Ishikawa (cell line): ENCODE measurements at regions not wholly inside any gene's neighbourhood (a gene's known extent, or its start where the extent isn't known, plus 50 kb on each side); places are given as distances from the start of the nearest gene placed in this dataset.

Source experiments
- CEBPB ChIP-seq: IDR thresholded peaks from 2 replicates; pipeline ENCODE4 v1.6.1; 2012
- CREB1 ChIP-seq: IDR thresholded peaks from 2 replicates; pipeline ENCODE4 v1.6.1; 2012; ENCODE audit warnings: low read depth
- EGR1 ChIP-seq: IDR thresholded peaks from 2 replicates; pipeline ENCODE4 v1.6.1; 2012
- EP300 ChIP-seq: IDR thresholded peaks from 2 replicates; pipeline ENCODE4 v1.6.1; 2012; ENCODE audit warnings: borderline replicate concordance
- FOXM1 ChIP-seq: IDR thresholded peaks from 2 replicates; pipeline ENCODE4 v1.6.1; 2012; ENCODE audit warnings: low read depth, borderline replicate concordance
- NFIC ChIP-seq: IDR thresholded peaks from 2 replicates; pipeline ENCODE4 v1.6.1; 2012
- RAD21 ChIP-seq: IDR thresholded peaks from 2 replicates; pipeline ENCODE4 v1.6.1; 2012; ENCODE audit warnings: low read depth
- TAF1 ChIP-seq: IDR thresholded peaks from 2 replicates; pipeline ENCODE4 v1.6.1; 2012; ENCODE audit warnings: low read depth, mild to moderate bottlenecking
- TCF12 ChIP-seq: IDR thresholded peaks from 2 replicates; pipeline ENCODE4 v1.6.1; 2012; ENCODE audit warnings: low read depth
- TEAD4 ChIP-seq: IDR thresholded peaks from 2 replicates; pipeline ENCODE4 v1.6.1; 2012
- YY1 ChIP-seq: IDR thresholded peaks from 2 replicates; pipeline ENCODE4 v1.6.1; 2012; ENCODE audit warnings: low read depth
- ZBTB7A ChIP-seq: IDR thresholded peaks from 2 replicates; pipeline ENCODE4 v1.6.1; 2012; ENCODE audit warnings: low read depth
- TF ChIP-seq, protein P1 (sequence below): IDR thresholded peaks from 2 replicates; pipeline ENCODE4 v1.6.1; 2012
- TF ChIP-seq, protein P2 (sequence below): IDR thresholded peaks from 2 replicates; pipeline ENCODE4 v1.6.1; 2012
- TF ChIP-seq, protein P3 (sequence below): IDR thresholded peaks from 2 replicates; pipeline ENCODE4 v1.6.1; 2012; ENCODE audit warnings: low read depth, mild to moderate bottlenecking

DNA sequence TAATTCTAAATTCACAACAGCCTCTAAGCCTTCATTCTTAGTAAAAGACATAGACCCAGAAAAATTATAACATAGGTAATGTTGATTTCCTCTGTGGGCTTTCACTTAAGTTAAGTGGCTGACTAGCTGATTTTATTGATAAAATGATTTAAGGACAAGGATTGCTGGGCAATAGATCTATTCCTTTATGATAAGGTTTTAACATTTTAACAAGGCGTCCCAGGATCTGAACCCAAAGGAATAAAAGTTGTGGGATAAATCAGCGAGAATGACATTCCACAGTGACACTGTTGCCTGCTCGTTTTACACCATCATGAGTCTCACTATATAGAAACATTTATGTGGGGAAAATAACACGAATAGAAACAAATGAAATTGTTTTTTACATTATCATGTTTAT, 1151.0 kb downstream of the ZPLD1 start:
- TF ChIP-seq TAF1: no peak
- TF ChIP-seq EGR1: no peak
- TF ChIP-seq, protein P1, sequence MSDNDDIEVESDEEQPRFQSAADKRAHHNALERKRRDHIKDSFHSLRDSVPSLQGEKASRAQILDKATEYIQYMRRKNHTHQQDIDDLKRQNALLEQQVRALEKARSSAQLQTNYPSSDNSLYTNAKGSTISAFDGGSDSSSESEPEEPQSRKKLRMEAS: no peak
- TF ChIP-seq RAD21: no peak
- TF ChIP-seq NFIC: no peak
- TF ChIP-seq, protein P2, sequence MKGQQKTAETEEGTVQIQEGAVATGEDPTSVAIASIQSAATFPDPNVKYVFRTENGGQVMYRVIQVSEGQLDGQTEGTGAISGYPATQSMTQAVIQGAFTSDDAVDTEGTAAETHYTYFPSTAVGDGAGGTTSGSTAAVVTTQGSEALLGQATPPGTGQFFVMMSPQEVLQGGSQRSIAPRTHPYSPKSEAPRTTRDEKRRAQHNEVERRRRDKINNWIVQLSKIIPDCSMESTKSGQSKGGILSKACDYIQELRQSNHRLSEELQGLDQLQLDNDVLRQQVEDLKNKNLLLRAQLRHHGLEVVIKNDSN: no peak
- no peak for TF ChIP-seq CREB1
- no peak for TF ChIP-seq EP300
- no peak for TF ChIP-seq YY1
- TF ChIP-seq, protein P3, sequence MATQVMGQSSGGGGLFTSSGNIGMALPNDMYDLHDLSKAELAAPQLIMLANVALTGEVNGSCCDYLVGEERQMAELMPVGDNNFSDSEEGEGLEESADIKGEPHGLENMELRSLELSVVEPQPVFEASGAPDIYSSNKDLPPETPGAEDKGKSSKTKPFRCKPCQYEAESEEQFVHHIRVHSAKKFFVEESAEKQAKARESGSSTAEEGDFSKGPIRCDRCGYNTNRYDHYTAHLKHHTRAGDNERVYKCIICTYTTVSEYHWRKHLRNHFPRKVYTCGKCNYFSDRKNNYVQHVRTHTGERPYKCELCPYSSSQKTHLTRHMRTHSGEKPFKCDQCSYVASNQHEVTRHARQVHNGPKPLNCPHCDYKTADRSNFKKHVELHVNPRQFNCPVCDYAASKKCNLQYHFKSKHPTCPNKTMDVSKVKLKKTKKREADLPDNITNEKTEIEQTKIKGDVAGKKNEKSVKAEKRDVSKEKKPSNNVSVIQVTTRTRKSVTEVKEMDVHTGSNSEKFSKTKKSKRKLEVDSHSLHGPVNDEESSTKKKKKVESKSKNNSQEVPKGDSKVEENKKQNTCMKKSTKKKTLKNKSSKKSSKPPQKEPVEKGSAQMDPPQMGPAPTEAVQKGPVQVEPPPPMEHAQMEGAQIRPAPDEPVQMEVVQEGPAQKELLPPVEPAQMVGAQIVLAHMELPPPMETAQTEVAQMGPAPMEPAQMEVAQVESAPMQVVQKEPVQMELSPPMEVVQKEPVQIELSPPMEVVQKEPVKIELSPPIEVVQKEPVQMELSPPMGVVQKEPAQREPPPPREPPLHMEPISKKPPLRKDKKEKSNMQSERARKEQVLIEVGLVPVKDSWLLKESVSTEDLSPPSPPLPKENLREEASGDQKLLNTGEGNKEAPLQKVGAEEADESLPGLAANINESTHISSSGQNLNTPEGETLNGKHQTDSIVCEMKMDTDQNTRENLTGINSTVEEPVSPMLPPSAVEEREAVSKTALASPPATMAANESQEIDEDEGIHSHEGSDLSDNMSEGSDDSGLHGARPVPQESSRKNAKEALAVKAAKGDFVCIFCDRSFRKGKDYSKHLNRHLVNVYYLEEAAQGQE: no peak

DNA sequence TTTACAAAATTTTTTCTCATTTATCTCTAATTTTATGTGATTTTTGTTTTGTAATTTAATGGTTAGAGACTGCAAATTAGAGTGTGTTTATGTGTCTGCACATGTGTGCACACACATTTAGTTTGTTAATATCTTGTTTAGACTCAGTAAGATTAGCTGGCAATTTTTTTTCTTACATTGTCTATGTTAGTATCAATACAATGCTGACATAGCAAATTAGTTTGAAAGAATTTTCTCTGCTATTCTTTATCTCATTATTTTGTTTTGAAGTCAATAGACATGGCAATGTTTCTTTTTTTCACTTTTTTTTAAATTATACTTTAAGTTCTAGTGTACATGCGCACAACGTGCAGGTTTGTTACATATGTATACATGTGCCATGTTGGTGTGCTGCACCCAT, 1155.0 kb downstream of the ZPLD1 start:
- no peak for TF ChIP-seq EP300
- no peak for TF ChIP-seq CREB1
- no peak for TF ChIP-seq TCF12
- no peak for TF ChIP-seq EGR1
- no peak for TF ChIP-seq TEAD4
- TF ChIP-seq TAF1: no peak
- TF ChIP-seq ZBTB7A: no peak
- TF ChIP-seq, protein P3: no peak
- TF ChIP-seq YY1: no peak
- no peak for TF ChIP-seq NFIC
- TF ChIP-seq FOXM1: no peak

DNA sequence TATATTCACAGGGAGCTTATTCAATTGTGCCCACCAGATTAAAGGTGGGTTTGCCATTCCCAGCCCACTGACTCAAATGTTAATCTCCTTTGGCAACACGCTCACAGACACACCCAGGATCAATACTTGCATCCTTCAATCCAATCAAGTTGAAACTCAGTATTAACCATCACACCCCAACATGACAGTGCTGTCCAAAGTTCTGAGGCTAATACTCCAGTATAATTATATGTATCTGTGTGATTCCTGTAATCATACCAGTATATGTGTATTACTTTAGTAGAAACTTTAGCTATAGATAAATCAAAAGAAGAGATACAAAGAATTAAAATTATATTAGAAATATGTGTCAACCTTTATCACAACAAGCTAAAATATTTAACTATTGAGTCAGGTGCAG, 1166.0 kb downstream of the ZPLD1 start:
- TF ChIP-seq TEAD4: no peak
- TF ChIP-seq, protein P3: peak; percentile 78

DNA sequence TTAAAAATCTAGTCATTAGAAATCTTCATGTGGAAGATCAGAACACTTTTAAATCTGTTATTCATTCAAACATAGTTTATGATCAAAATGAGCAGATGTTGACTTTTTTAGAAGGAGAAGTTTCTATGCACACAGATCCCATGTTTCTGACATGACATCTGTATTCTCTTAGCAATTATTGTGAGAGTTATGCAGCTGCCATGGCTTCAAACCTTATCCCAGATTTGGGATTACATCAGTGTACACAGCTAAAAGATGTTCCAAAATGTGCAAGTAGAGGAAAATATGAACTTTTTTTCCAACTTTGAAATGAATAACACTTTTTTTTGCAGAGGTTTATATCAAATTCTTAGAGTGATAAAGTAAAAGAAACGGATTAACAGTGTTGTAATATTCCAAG, 1166.9 kb downstream of the ZPLD1 start:
- TF ChIP-seq TCF12 (no peak), CEBPB (no peak), CREB1 (no peak), RAD21 (no peak), ZBTB7A (no peak), NFIC (no peak), TEAD4 (no peak), EGR1 (no peak), FOXM1 (no peak), EP300 (no peak), YY1 (no peak), TAF1 (no peak)
- TF ChIP-seq, protein P3: no peak
- TF ChIP-seq, protein P1: no peak
- TF ChIP-seq, protein P2: no peak
